ENCODE measurements at regions not wholly inside any gene's neighbourhood (a gene's known extent, or its start where the extent isn't known, plus 50 kb on each side); places are given as distances from the start of the nearest gene placed in this dataset.

GRCh38 chr2:19846567-19846966 lies 55.2 kb downstream of the TTC32 start:
- no peak for DNase-seq (ENCODE audit: low spot score)

DNA sequence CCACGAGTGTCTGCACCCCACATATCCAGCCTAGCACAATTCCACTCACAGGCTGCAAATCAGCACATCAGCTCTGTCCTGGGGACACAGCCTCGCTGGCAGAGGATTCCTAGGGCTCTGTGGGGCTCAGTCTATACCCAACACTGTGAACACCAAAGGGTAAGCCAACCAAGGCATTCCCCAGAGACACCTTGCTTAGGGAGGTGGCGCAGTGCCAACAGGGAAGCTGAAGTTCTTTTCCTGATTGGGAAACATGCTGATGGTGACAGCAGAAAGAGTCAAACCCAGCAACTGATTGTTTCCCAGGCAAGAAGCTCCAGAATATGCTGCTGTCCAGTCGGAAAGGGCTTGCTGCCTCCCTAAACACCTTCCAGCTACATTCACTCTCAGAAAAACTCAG lies 55.8 kb downstream of the TTC32 start:
- DNase-seq (ENCODE audit: low spot score): no peak

GRCh38 chr2:19845323-19845920 lies 56.4 kb downstream of the TTC32 start:
- DNase-seq (ENCODE audit: low spot score): no peak

DNA sequence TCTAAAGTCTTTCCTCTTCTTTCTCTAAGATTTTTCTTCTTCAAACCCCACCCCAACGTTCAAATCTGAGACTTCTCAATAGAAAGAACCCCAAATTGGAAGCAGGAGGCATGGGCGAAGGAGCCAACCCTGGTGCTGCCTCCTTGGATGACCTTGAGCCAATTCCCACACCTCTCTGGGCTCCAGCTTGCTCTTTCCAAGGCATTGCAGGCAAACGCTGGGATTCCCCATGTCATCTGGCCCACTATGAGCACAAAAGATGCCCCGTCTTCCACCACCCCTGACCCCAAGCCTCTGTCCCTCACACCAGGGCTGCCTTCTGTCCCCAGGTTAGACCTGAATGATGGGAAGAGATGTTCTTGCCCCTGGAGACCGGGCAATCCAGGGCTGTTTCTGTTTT lies 57.0 kb downstream of the TTC32 start:
- no peak for DNase-seq (ENCODE audit: low spot score)

DNA sequence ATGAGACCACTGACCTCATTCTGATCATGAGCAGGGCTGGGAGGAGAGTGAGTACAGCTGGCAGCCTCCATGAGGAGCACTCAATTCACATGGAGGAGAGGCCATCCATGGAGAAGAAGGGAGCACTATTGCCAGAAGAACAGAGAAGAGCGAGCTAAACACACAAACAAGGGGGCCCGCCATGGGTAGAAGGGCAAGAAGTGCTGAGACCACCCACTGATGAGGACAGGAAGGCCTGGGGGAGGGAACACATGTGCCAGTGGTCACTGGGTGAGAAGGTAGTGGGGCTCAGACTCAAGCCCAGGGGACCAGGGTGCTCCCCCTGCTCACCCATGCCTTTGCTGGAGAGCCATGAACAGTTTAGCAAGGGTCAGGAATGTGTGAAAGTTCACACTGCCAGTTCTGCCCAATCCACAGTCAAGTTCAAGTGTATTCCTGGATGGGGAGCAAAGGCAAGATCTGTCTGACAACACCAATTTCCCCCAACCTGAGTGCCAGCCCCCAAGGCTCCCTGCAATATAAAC lies 57.7 kb downstream of the TTC32 start:
- no peak for DNase-seq (ENCODE audit: low spot score)

DNA sequence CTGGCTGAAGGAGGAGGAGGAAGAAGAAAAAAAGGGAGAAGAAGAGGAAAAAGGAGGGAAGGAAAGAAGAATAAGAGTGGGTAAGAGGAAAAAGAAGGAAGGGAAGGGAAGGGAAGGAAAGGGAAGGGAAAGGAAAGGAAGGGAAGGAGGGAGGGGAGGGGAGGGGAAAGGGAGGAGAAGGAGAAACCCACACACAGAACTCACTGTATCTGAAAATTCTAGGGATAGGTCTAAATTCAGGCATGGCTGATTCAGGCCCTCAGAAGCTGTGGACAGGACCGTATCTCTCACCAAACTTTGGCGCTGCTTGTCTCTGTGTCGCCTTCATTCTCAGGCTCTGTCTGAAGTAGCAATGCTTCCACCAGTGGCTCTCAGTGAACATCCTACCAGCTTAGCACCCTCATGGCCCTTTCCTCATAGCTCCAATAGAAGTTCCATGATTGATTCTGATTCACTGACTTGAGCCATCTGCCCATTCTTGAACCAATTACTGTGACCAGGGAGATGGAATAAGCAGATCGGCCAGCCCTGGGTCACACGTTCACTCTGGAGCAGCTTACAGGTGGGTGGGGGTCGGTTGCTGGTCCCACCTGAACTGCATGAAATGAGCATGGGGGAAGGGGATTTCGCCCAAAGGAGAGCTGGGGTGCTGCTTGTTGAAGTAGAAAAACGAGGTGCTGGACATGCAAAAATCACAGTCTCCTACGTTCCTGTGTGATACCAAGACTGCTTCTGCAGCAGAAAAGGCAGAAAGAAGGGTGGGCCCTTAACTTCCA lies 59.7 kb downstream of the TTC32 start:
- DNase-seq (ENCODE audit: low spot score): no peak

DNA sequence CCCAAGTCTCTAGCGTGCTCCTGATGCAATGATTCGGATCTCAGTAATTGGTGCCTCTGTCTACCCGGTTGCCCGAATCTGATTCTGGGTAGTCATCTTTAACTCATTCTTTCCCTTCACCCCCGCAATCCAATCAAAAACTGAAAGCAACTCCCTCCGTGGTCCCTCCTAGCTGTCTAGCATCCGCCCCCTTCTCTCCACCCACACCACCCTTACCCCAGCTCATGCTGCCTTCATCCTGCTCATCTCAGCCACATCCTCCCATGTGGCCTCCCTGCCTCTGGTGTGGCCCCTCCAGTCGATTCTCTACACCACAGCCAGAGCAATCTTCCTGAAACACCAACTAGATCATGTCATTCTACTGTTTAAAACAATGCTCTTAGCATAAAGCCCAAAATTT lies 62.3 kb downstream of the TTC32 start:
- no peak for DNase-seq (ENCODE audit: low spot score)

DNA sequence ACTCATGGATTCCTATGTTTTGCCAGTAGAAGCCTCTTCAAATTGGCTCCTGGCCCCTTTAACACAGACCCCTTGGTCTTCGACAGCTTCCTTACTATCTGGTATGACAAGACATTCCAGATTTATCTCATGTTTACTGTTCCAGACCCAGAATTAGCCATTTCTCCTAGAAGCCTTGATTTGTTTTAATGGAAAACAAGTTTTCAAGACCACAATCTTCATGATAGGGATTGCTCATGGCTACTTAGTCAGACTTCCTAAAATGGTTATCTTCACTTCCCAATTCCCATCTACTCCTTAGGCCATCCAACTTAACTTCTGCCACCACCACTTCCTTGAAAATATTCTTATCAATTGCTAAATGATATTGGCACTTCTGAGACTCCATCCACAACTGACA lies 63.2 kb downstream of the TTC32 start:
- no peak for DNase-seq (ENCODE audit: low spot score)

- DNase-seq (ENCODE audit: low spot score): no peak
Measured at GRCh38 chr2:19837235-19837766, 64.5 kb downstream of the TTC32 start.

GRCh38 chr2:19835781-19836281 lies 66.0 kb downstream of the TTC32 start:
- no peak for DNase-seq (ENCODE audit: low spot score)

DNA sequence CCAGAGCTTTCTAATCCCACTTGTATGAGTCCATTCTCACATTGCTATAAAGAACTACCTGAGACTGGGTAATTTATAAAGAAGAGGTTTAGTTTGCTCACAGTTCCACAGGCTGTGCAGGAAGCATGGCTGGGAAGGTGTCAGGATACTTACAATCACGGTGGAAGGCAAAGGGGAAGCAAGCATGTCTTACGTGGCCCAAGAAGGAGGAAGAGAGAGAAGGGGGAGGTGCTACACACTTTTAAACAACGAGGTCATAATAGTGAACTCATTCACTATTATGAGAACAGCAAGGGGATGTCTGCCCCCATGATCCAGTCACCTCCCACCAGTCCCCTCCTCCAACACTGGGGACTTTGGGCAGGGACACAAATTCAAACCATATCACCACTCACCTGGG lies 67.8 kb downstream of the TTC32 start:
- no peak for DNase-seq (ENCODE audit: low spot score)

- no peak for DNase-seq (ENCODE audit: low spot score)
Measured at GRCh38 chr2:19829672-19830071, 72.1 kb downstream of the TTC32 start.

- DNase-seq (ENCODE audit: low spot score): no peak
Measured at GRCh38 chr2:19826874-19827273, 74.9 kb downstream of the TTC32 start.

DNA sequence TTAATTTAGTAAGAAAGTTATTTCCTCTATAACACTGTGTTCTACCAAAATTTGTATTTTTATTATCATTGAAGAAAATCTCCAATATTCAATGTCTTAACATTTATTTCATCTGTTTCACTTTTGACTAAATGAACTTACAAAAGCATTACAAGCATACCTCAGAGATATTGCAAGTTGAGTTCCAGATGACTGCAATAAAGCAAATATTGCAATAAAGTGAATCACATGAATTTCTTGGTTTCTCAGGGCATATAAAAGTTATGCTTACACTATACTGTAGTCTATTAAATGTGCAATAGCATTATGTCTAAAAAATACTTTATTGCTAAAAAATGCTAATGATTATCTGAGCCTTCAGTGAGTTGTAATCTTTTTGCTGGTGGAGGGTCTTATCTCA lies 78.3 kb downstream of the TTC32 start:
- DNase-seq (ENCODE audit: low spot score): no peak

DNA sequence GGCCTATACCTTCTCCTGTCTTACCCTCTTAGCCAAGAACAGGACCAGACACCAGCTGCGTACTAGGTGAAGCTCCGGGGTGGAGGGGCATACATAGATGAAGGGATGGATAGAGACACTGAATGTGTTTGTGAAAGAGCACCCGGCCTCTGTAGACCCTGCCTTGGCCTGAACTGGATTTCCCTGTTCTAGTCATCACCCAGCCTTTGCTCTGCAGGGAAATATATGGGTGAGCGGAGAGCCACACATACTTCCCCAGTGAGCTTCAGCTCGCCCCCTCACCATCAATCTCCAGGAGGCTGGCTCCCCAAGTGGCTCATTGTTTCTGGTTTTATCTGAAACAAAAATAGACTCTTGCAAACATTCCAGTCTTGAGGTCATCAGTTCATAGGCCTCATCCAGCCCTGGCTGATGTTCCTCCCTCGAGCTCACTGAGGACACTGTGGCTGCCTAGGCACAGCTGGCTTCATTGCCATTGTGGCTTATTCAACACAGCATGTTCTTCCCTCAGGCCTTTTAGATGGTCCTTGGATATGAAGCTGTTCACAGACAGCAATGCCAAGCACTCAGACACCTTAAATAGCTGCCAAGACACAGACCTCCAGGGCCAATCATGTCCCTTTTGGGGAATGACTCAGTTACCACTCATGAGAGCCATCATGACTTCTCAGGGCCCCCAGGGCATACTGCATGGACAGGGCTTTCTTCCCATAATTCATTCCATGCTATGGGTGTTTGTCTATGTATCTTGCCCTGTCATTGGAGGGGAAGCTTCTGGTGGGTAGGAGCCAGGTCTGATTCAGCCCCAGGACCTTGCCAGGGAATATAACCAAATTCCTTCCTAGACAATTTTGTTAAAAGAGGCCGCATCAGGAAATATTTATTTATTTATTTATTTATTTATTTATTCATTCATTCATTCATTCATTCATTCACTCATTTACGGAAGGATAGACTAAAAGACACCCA lies 82.4 kb downstream of the TTC32 start:
- no peak for DNase-seq (ENCODE audit: low spot score)

DNA sequence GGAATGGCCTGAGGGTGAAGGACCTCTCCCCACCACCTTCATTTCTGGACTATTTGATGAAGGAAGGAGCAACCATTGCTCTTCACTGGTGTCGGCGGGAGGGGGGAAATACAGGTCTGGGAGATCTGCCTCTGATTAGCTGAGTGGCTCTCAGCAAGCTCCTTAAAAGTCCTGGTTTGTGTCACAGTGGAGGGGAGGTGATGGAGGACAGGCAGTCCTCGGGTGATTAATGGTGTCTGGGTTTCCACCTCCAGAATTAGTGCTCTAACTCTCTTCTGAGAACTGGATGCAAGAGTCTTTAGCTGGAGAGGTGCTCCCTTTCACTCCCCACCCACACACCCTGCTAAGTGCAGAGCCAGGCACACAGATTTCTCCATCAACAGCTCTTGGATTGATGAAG lies 83.2 kb downstream of the TTC32 start:
- DNase-seq (ENCODE audit: low spot score): no peak

GRCh38 chr2:19818039-19818438 lies 83.7 kb downstream of the TTC32 start:
- no peak for DNase-seq (ENCODE audit: low spot score)

GRCh38 chr2:19815746-19816145 lies 86.0 kb downstream of the TTC32 start:
- no peak for DNase-seq (ENCODE audit: low spot score)

GRCh38 chr2:19812166-19812565 lies 89.6 kb downstream of the TTC32 start:
- no peak for DNase-seq (ENCODE audit: low spot score)

DNA sequence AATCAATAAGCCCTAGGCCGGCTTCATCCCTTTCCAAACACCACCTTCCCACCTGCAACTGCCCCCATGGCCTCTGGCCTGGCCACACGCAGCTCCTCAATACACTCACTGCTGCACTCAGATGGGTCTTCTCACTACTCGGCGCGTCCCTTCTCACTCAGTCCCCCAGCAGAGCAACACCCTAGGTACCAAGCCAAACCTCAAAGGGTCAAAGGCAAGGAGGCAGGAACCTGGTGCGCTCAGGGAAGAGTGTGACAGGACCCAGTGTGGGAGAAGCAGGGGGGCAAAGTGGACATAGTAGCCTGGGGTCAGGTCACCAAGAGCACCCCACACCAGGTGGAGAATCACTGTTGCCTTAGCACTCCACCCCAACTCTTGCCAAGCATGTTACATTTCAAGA lies 90.6 kb downstream of the TTC32 start:
- DNase-seq (ENCODE audit: low spot score): no peak

- no peak for DNase-seq (ENCODE audit: low spot score)
Measured at GRCh38 chr2:19810637-19811036, 91.1 kb downstream of the TTC32 start.

GRCh38 chr2:19810148-19810547 lies 91.6 kb downstream of the TTC32 start:
- no peak for DNase-seq (ENCODE audit: low spot score)

Data from CD4-positive, alpha-beta T cell treated with Interleukin-6 at 100 ng/mL for 8 hours (primary cell).